Cardiac muscle cell (in vitro differentiated cells and primary cell): ENCODE measurements at regions not wholly inside any gene's neighbourhood (a gene's known extent, or its start where the extent isn't known, plus 50 kb on each side); places are given as distances from the start of the nearest gene placed in this dataset.

Experiments
- DNase-seq, 2 donors: peaks; one replicate each; pipeline versions ENCODE4 v3.0.0 to v3.0.0-alpha.2; 2010 to 2017; ENCODE audit warnings: low read depth in 1 of 2, low spot score in 1 of 2
- H3K27ac ChIP-seq: fragments of 200-600 bp; sonication (generic); 2 replicates; pipeline ENCODE4 v1.5.1; 2016
- H3K27me3 ChIP-seq: fragments of 200-600 bp; sonication (generic); 2 replicates; pipeline ENCODE4 v1.6.0; 2016; ENCODE audit warnings: control low read depth
- H3K36me3 ChIP-seq: fragments of 200-600 bp; sonication (generic); 2 replicates; pipeline ENCODE4 v1.5.1; 2016; ENCODE audit warnings: control low read depth
- H3K4me1 ChIP-seq: fragments of 200-600 bp; sonication (generic); 2 replicates; pipeline ENCODE4 v1.8.1; 2017; ENCODE audit warnings: low read depth, mild to moderate bottlenecking, mixed run types
- H3K4me3 ChIP-seq: fragments of 200-600 bp; sonication (generic); 2 replicates; pipeline ENCODE4 v1.5.1; 2016; ENCODE audit warnings: mild to moderate bottlenecking
- H3K9me3 ChIP-seq: fragments of 200-600 bp; sonication (generic); 2 replicates; pipeline ENCODE4 v1.5.1; 2017; ENCODE audit warnings: low read depth, mild to moderate bottlenecking, control low read depth
- TF ChIP-seq, protein P1 (sequence below): IDR thresholded peaks from 2 replicates; pipeline ENCODE4 v1.5.1; 2012; ENCODE audit warnings: low read depth, mild to moderate bottlenecking, low read length

GRCh38 chr3:88657459-88657858 is 450.0 kb upstream of the EPHA3 start:
- H3K27me3 ChIP-seq, result no peaks in the 10 kb centered on the region
- H3K4me3 ChIP-seq, result no peak overlapping the region
- TF ChIP-seq, protein P1, sequence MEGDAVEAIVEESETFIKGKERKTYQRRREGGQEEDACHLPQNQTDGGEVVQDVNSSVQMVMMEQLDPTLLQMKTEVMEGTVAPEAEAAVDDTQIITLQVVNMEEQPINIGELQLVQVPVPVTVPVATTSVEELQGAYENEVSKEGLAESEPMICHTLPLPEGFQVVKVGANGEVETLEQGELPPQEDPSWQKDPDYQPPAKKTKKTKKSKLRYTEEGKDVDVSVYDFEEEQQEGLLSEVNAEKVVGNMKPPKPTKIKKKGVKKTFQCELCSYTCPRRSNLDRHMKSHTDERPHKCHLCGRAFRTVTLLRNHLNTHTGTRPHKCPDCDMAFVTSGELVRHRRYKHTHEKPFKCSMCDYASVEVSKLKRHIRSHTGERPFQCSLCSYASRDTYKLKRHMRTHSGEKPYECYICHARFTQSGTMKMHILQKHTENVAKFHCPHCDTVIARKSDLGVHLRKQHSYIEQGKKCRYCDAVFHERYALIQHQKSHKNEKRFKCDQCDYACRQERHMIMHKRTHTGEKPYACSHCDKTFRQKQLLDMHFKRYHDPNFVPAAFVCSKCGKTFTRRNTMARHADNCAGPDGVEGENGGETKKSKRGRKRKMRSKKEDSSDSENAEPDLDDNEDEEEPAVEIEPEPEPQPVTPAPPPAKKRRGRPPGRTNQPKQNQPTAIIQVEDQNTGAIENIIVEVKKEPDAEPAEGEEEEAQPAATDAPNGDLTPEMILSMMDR, result no peak
- H3K4me1 ChIP-seq, result peaks cover 6% of the 10 kb centered on the region
- no peak overlapping the region for H3K27ac ChIP-seq
- H3K9me3 ChIP-seq, result no peaks in the 10 kb centered on the region
- H3K36me3 ChIP-seq, result no peaks in the 10 kb centered on the region
- DNase-seq, result no peak

- Histone ChIP-seq H3K4me1 (peaks cover 8% of the 10 kb centered on the region), H3K9me3 (no peaks in the 10 kb centered on the region), H3K27me3 (no peaks in the 10 kb centered on the region), H3K36me3 (no peaks in the 10 kb centered on the region), H3K4me3 (no peak overlapping the region), H3K27ac (no peak overlapping the region)
- TF ChIP-seq, protein P1, result no peak
- DNase-seq, result no peak
Observed at GRCh38 chr3:88661433-88661824, 446.0 kb upstream of the EPHA3 start.

DNA sequence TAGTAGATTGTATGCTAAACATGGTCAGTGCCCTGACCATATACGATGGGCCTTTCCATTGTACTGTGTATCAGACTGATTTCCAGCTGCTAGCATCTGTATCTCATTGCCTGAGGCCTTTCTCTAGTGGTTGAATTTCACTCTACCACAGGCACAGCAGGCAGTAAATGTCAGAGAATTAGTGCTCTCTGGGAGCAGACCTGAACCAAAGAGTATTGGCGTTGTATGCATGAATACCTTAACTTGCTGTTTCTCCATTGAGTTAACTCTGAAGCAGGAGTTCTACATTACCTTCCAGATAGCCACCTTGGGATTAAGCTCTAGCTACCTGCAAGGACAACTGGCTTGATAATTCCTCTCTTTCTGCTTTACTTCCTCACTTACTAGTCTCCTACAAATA is 439.2 kb upstream of the EPHA3 start:
- no peak overlapping the region for H3K4me3 ChIP-seq
- TF ChIP-seq, protein P1, result no peak
- peaks cover 2% of the 10 kb centered on the region for H3K4me1 ChIP-seq
- H3K9me3 ChIP-seq, result no peaks in the 10 kb centered on the region
- H3K36me3 ChIP-seq, result no peaks in the 10 kb centered on the region
- no peaks in the 10 kb centered on the region for H3K27me3 ChIP-seq
- H3K27ac ChIP-seq, result no peak overlapping the region
- DNase-seq, result no peak

DNA sequence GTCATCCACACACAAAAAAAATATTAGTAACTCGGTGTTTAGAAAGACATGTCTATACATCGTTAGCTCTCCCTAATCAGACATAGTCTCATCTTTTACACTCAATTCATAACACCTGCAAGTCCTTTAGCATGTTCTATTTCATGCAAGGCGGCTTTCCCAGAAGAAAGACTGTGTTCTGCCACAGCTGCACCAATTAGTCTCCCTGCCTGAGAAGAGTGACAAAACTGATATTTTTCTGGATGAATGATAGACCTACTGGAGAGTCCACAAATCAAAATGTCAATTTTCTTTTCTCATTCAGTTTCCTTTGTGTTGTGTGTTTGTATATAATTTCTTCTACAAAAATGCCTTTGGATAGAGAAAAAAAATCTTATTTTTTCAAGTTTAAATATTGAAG is 435.8 kb upstream of the EPHA3 start:
- H3K36me3 ChIP-seq, result no peaks in the 10 kb centered on the region
- no peaks in the 10 kb centered on the region for H3K9me3 ChIP-seq
- DNase-seq, result no peak
- H3K4me3 ChIP-seq, result no peak overlapping the region
- no peaks in the 10 kb centered on the region for H3K4me1 ChIP-seq
- H3K27ac ChIP-seq, result no peak overlapping the region
- H3K27me3 ChIP-seq, result no peaks in the 10 kb centered on the region
- TF ChIP-seq, protein P1, result no peak

GRCh38 chr3:88677298-88677697 is 430.1 kb upstream of the EPHA3 start:
- Histone ChIP-seq H3K27ac (no peak overlapping the region), H3K9me3 (no peaks in the 10 kb centered on the region), H3K4me3 (no peak overlapping the region), H3K36me3 (no peaks in the 10 kb centered on the region), H3K4me1 (peaks cover 5% of the 10 kb centered on the region), H3K27me3 (no peaks in the 10 kb centered on the region)
- no peak for DNase-seq
- TF ChIP-seq, protein P1, result no peak

- no peak for DNase-seq
- TF ChIP-seq, protein P1, result no peak
- Histone ChIP-seq H3K27ac (no peak overlapping the region), H3K4me3 (no peak overlapping the region), H3K27me3 (no peaks in the 10 kb centered on the region), H3K36me3 (no peaks in the 10 kb centered on the region), H3K9me3 (no peaks in the 10 kb centered on the region), H3K4me1 (peaks cover 5% of the 10 kb centered on the region)
Observed at GRCh38 chr3:88678747-88679146, 428.7 kb upstream of the EPHA3 start.
